ENCODE measurements at regions not wholly inside any gene's neighbourhood (a gene's known extent, or its start where the extent isn't known, plus 50 kb on each side); places are given as distances from the start of the nearest gene placed in this dataset.

DNA sequence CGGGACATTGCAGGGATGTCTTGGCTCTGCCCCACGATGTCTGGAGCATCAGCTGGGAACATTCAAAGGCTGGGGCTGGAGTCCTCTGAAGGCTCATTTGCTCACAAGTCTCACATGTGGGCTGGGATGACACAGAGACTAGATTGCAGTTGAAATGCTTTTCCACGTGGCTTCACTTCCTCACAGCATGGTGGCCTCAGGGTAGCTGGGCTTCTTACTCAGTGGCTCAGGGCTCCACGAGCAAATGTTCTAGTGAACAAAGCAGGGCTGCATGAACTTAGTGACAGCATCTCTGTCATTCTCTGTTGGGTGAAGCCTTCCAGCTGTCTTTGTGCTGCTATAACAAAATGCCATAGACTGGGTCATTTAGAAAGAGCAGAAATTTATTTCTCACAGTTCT lies 247.0 kb upstream of the POU3F1 start:
- TF ChIP-seq ZNF512 (CRISPR knock-in tag; IDR thresholded peaks at IDR 0.05; ENCODE audit: borderline replicate concordance) (no peak), FOXP1 (CRISPR knock-in tag; IDR thresholded peaks at IDR 0.05; ENCODE audit: borderline replicate concordance) (no peak), ESRRA (CRISPR knock-in tag; IDR thresholded peaks at IDR 0.05; ENCODE audit: borderline replicate concordance) (no peak), SP1 (CRISPR knock-in tag; conservative IDR thresholded peaks at IDR 0.05) (no peak), ZNF138 (CRISPR knock-in tag; conservative IDR thresholded peaks at IDR 0.05) (no peak), TCF7 (CRISPR knock-in tag; IDR thresholded peaks at IDR 0.05; ENCODE audit: low read depth) (no peak)
- TF ChIP-seq, protein P1, sequence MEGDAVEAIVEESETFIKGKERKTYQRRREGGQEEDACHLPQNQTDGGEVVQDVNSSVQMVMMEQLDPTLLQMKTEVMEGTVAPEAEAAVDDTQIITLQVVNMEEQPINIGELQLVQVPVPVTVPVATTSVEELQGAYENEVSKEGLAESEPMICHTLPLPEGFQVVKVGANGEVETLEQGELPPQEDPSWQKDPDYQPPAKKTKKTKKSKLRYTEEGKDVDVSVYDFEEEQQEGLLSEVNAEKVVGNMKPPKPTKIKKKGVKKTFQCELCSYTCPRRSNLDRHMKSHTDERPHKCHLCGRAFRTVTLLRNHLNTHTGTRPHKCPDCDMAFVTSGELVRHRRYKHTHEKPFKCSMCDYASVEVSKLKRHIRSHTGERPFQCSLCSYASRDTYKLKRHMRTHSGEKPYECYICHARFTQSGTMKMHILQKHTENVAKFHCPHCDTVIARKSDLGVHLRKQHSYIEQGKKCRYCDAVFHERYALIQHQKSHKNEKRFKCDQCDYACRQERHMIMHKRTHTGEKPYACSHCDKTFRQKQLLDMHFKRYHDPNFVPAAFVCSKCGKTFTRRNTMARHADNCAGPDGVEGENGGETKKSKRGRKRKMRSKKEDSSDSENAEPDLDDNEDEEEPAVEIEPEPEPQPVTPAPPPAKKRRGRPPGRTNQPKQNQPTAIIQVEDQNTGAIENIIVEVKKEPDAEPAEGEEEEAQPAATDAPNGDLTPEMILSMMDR (IDR thresholded peaks at IDR 0.05): no peak
- TF ChIP-seq, protein P2, sequence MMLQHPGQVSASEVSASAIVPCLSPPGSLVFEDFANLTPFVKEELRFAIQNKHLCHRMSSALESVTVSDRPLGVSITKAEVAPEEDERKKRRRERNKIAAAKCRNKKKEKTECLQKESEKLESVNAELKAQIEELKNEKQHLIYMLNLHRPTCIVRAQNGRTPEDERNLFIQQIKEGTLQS (CRISPR knock-in tag; conservative IDR thresholded peaks at IDR 0.05): no peak
- TF ChIP-seq, protein P3, sequence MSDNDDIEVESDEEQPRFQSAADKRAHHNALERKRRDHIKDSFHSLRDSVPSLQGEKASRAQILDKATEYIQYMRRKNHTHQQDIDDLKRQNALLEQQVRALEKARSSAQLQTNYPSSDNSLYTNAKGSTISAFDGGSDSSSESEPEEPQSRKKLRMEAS (CRISPR knock-in tag; IDR thresholded peaks at IDR 0.05): no peak

Data from WTC11 (cell line).